Muscle layer of colon (tissue), 2 donors: ENCODE measurements at regions not wholly inside any gene's neighbourhood (a gene's known extent, or its start where the extent isn't known, plus 50 kb on each side); places are given as distances from the start of the nearest gene placed in this dataset.
"Not testable (repeated sequence)": the region's sequence is repeated elsewhere in the genome, so short reads cannot be mapped to it uniquely, and the experiment has no call there.

Experiments used
- H3K27ac ChIP-seq: one replicate; pipeline ENCODE4 v1.7.0; 2013; ENCODE audit warnings: low read depth, mild to moderate bottlenecking, low read length, moderate library complexity
- H3K27me3 ChIP-seq, 2 donors: one replicate each; pipeline ENCODE4 v1.7.0; 2013; ENCODE audit warnings: low read length in 2 of 2, mild to moderate bottlenecking in 2 of 2; ENCODE audit not compliant: insufficient read depth in 2 of 2, control insufficient read depth in 1 of 2
- H3K36me3 ChIP-seq: one replicate; pipeline ENCODE4 v1.7.0; 2013; ENCODE audit warnings: mild to moderate bottlenecking, low read length; ENCODE audit not compliant: insufficient read depth
- H3K4me1 ChIP-seq: one replicate; pipeline ENCODE4 v1.7.0; 2013; ENCODE audit warnings: mild to moderate bottlenecking, low read length; ENCODE audit not compliant: insufficient read depth
- H3K4me3 ChIP-seq, 2 donors: one replicate each; pipeline ENCODE4 v1.7.0; 2013; ENCODE audit warnings: low read length in 2 of 2, low read depth in 1 of 2, mild to moderate bottlenecking in 1 of 2, moderate library complexity in 1 of 2
- H3K9ac ChIP-seq: one replicate; pipeline ENCODE4 v1.7.0; 2013; ENCODE audit warnings: low read length
- H3K9me3 ChIP-seq: one replicate; pipeline ENCODE4 v1.7.0; 2013; ENCODE audit warnings: mild to moderate bottlenecking, low read length
- donor health status: abdominal sarcoma.
- donor health status: Adenocarcinoma of cecum.

GRCh38 chr10:46154271-46154670, 108.2 kb upstream of the MSMB start:
- not testable (repeated sequence) for H3K27ac ChIP-seq, H3K9me3 ChIP-seq, H3K9ac ChIP-seq, H3K4me1 ChIP-seq, H3K36me3 ChIP-seq, H3K4me3 ChIP-seq, H3K27me3 ChIP-seq

GRCh38 chr10:46154683-46155082, 108.6 kb upstream of the MSMB start:
- H3K4me1 ChIP-seq, H3K27ac ChIP-seq, H3K9me3 ChIP-seq, H3K36me3 ChIP-seq, H3K9ac ChIP-seq, H3K27me3 ChIP-seq, H3K4me3 ChIP-seq: not testable (repeated sequence)

GRCh38 chr10:46156866-46157265, 110.8 kb upstream of the MSMB start:
- H3K9me3 ChIP-seq, H3K36me3 ChIP-seq, H3K4me1 ChIP-seq, H3K9ac ChIP-seq, H3K4me3 ChIP-seq, H3K27me3 ChIP-seq, H3K27ac ChIP-seq: not testable (repeated sequence)

- no peak overlapping the region for H3K27ac ChIP-seq
- no peaks in the 10 kb centered on the region for H3K9me3 ChIP-seq
- no peaks in the 10 kb centered on the region for H3K36me3 ChIP-seq
- no peaks in the 10 kb centered on the region for H3K4me1 ChIP-seq
- H3K27me3 ChIP-seq: no peaks in the 10 kb centered on the region
- no peak overlapping the region for H3K4me3 ChIP-seq
- no peak overlapping the region for H3K9ac ChIP-seq
Observed at GRCh38 chr10:46169736-46170135, 117.1 kb upstream of the ANTXRL start.

GRCh38 chr10:46170789-46171188, 116.0 kb upstream of the ANTXRL start:
- H3K36me3 ChIP-seq: no peaks in the 10 kb centered on the region
- H3K9ac ChIP-seq: no peak overlapping the region
- no peaks in the 10 kb centered on the region for H3K27me3 ChIP-seq
- no peaks in the 10 kb centered on the region for H3K4me1 ChIP-seq
- no peak overlapping the region for H3K27ac ChIP-seq
- H3K4me3 ChIP-seq: no peak overlapping the region
- H3K9me3 ChIP-seq: no peaks in the 10 kb centered on the region

GRCh38 chr10:46171661-46172060, 115.1 kb upstream of the ANTXRL start:
- Histone ChIP-seq H3K27ac (no peak overlapping the region), H3K9ac (no peak overlapping the region), H3K9me3 (no peaks in the 10 kb centered on the region), H3K27me3 (no peaks in the 10 kb centered on the region), H3K36me3 (no peaks in the 10 kb centered on the region), H3K4me3 (no peak overlapping the region), H3K4me1 (no peaks in the 10 kb centered on the region)

- Histone ChIP-seq H3K9ac (no peak overlapping the region), H3K4me3 (no peak overlapping the region), H3K9me3 (no peaks in the 10 kb centered on the region), H3K36me3 (no peaks in the 10 kb centered on the region), H3K27ac (no peak overlapping the region), H3K4me1 (no peaks in the 10 kb centered on the region), H3K27me3 (no peaks in the 10 kb centered on the region)
Observed at GRCh38 chr10:46175296-46175695, 111.5 kb upstream of the ANTXRL start.

- no peaks in the 10 kb centered on the region for H3K4me1 ChIP-seq
- no peak overlapping the region for H3K27ac ChIP-seq
- H3K4me3 ChIP-seq: no peak overlapping the region
- no peaks in the 10 kb centered on the region for H3K27me3 ChIP-seq
- no peak overlapping the region for H3K9ac ChIP-seq
- H3K36me3 ChIP-seq: no peaks in the 10 kb centered on the region
- H3K9me3 ChIP-seq: no peaks in the 10 kb centered on the region
Observed at GRCh38 chr10:46175831-46176230, 111.0 kb upstream of the ANTXRL start.

GRCh38 chr10:46187431-46187830, 99.4 kb upstream of the ANTXRL start:
- H3K4me3 ChIP-seq, H3K9me3 ChIP-seq, H3K27ac ChIP-seq, H3K27me3 ChIP-seq, H3K4me1 ChIP-seq, H3K9ac ChIP-seq, H3K36me3 ChIP-seq: not testable (repeated sequence)

GRCh38 chr10:46197050-46197449, 89.7 kb upstream of the ANTXRL start:
- no peak overlapping the region for H3K4me3 ChIP-seq
- H3K27me3 ChIP-seq: no peaks in the 10 kb centered on the region
- no peak overlapping the region for H3K27ac ChIP-seq
- no peaks in the 10 kb centered on the region for H3K4me1 ChIP-seq
- no peaks in the 10 kb centered on the region for H3K36me3 ChIP-seq
- no peak overlapping the region for H3K9ac ChIP-seq
- no peaks in the 10 kb centered on the region for H3K9me3 ChIP-seq

GRCh38 chr10:46198516-46198915, 88.3 kb upstream of the ANTXRL start:
- Histone ChIP-seq H3K4me1 (no peaks in the 10 kb centered on the region), H3K36me3 (no peaks in the 10 kb centered on the region), H3K4me3 (no peak overlapping the region), H3K27me3 (no peaks in the 10 kb centered on the region), H3K27ac (no peak overlapping the region), H3K9ac (no peak overlapping the region), H3K9me3 (no peaks in the 10 kb centered on the region)

- H3K36me3 ChIP-seq, H3K4me1 ChIP-seq, H3K27ac ChIP-seq, H3K4me3 ChIP-seq, H3K9me3 ChIP-seq, H3K9ac ChIP-seq, H3K27me3 ChIP-seq: not testable (repeated sequence)
Observed at GRCh38 chr10:46202405-46202804, 84.4 kb upstream of the ANTXRL start.
